CD4-positive, alpha-beta T cell treated with Interleukin-1 beta for 1 hour (primary cell): ENCODE measurements at regions not wholly inside any gene's neighbourhood (a gene's known extent, or its start where the extent isn't known, plus 50 kb on each side); places are given as distances from the start of the nearest gene placed in this dataset.

ENCODE experiments used
- DNase-seq, 2 donors: peaks; one replicate each; pipeline ENCODE4 v3.0.0-alpha.2; 2020 to 2022

- DNase-seq = no peak
Observed at GRCh38 chr2:20523799-20524187, 76.9 kb downstream of the RHOB start.

GRCh38 chr2:20524412-20525040, 77.7 kb downstream of the RHOB start:
- DNase-seq = no peak

GRCh38 chr2:20525041-20526035, 78.5 kb downstream of the RHOB start:
- no peak for DNase-seq

GRCh38 chr2:20526160-20526559, 79.3 kb downstream of the RHOB start:
- no peak for DNase-seq

GRCh38 chr2:20526708-20527107, 79.8 kb downstream of the RHOB start:
- no peak for DNase-seq

- DNase-seq = no peak
Observed at GRCh38 chr2:20528713-20529112, 81.8 kb downstream of the RHOB start.

- no peak for DNase-seq
Observed at GRCh38 chr2:20530520-20530919, 83.6 kb downstream of the RHOB start.

GRCh38 chr2:20531633-20532262, 84.9 kb downstream of the RHOB start:
- no peak for DNase-seq

GRCh38 chr2:20532634-20533437, 86.0 kb downstream of the RHOB start:
- DNase-seq = no peak

GRCh38 chr2:20533993-20534622, 87.2 kb downstream of the RHOB start:
- DNase-seq = no peak

- DNase-seq = no peak
Observed at GRCh38 chr2:20534913-20535801, 88.3 kb downstream of the RHOB start.

GRCh38 chr2:20536619-20537422, 89.9 kb downstream of the RHOB start:
- no peak for DNase-seq

- DNase-seq = no peak
Observed at GRCh38 chr2:20537423-20538307, 90.8 kb downstream of the RHOB start.

GRCh38 chr2:20538308-20539132, 91.6 kb downstream of the RHOB start:
- DNase-seq = no peak

- no peak for DNase-seq
Observed at GRCh38 chr2:20539133-20539719, 92.4 kb downstream of the RHOB start.

- no peak for DNase-seq
Observed at GRCh38 chr2:20539776-20540586, 93.1 kb downstream of the RHOB start.
